ENCODE measurements at regions not wholly inside any gene's neighbourhood (a gene's known extent, or its start where the extent isn't known, plus 50 kb on each side); places are given as distances from the start of the nearest gene placed in this dataset.

DNA sequence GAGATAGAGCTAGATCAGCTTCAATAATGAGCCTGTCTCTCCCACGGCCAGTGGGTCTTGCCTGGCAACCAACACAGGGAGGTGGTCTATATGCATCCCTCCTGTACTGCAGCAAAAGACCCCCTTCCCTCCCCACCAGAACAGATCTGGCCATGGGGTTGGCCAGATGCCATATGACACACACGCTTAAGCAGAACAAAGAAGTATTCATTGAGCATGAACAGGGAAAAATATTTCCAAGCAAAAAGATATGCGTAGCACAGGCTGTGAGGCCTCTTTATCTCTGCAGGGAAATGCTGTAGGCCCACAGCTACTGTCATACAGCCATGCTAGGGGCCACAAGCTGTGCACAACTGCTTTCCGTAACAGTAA is 73.4 kb upstream of the NRSN1 start:
- Histone ChIP-seq H3K27me3 (ENCODE audit: insufficient read depth, low read length) (no peaks in the 10 kb centered on the region), H3K9me3 (ENCODE audit: low read depth, low read length) (no peaks in the 10 kb centered on the region), H3K4me2 (ENCODE audit: insufficient read depth, low read length) (no peak overlapping the region), H2AFZ (ENCODE audit: low read length) (no peak overlapping the region), H3K4me3 (ENCODE audit: insufficient read depth, low read length) (no peak overlapping the region), H3K27ac (ENCODE audit: low read depth, low read length) (no peak overlapping the region), H3K4me1 (ENCODE audit: insufficient read depth, low read length) (no peaks in the 10 kb centered on the region), H4K20me1 (ENCODE audit: insufficient read depth, low read length) (no peaks in the 10 kb centered on the region), H3K79me2 (ENCODE audit: insufficient read depth, low read length) (no peaks in the 10 kb centered on the region), H3K36me3 (ENCODE audit: insufficient read depth, low read length) (no peaks in the 10 kb centered on the region)
- DNase-seq (ENCODE audit: insufficient read length, low spot score, missing footprints): no peak
- TF ChIP-seq, protein P1, sequence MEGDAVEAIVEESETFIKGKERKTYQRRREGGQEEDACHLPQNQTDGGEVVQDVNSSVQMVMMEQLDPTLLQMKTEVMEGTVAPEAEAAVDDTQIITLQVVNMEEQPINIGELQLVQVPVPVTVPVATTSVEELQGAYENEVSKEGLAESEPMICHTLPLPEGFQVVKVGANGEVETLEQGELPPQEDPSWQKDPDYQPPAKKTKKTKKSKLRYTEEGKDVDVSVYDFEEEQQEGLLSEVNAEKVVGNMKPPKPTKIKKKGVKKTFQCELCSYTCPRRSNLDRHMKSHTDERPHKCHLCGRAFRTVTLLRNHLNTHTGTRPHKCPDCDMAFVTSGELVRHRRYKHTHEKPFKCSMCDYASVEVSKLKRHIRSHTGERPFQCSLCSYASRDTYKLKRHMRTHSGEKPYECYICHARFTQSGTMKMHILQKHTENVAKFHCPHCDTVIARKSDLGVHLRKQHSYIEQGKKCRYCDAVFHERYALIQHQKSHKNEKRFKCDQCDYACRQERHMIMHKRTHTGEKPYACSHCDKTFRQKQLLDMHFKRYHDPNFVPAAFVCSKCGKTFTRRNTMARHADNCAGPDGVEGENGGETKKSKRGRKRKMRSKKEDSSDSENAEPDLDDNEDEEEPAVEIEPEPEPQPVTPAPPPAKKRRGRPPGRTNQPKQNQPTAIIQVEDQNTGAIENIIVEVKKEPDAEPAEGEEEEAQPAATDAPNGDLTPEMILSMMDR (IDR thresholded peaks at IDR 0.05; ENCODE audit: extremely low read depth, low read depth, low read length): no peak

DNA sequence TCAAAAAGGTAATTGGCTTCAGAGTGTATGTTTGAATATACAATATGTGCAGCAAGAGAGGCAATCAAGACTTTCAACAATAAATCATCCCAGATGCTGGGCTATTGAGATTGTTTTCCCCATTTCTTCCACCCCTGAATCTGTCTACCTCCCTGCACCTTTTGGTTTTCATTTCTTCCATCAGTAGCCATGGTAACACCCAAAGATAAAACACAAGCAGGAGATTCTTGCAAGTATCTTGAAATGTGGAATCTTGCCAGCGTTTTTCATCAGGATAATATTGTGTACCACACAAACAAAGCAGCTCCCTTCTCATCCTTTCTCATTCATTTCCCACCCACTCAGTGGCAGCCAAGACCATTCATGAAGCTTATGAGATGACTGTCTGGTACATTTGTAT is 73.0 kb upstream of the NRSN1 start:
- Histone ChIP-seq H3K79me2 (ENCODE audit: insufficient read depth, low read length) (no peaks in the 10 kb centered on the region), H3K36me3 (ENCODE audit: insufficient read depth, low read length) (no peaks in the 10 kb centered on the region), H3K4me1 (ENCODE audit: insufficient read depth, low read length) (no peaks in the 10 kb centered on the region), H4K20me1 (ENCODE audit: insufficient read depth, low read length) (no peaks in the 10 kb centered on the region), H3K27me3 (ENCODE audit: insufficient read depth, low read length) (no peaks in the 10 kb centered on the region), H3K4me3 (ENCODE audit: insufficient read depth, low read length) (no peak overlapping the region), H3K4me2 (ENCODE audit: insufficient read depth, low read length) (no peak overlapping the region), H3K27ac (ENCODE audit: low read depth, low read length) (no peak overlapping the region), H2AFZ (ENCODE audit: low read length) (no peak overlapping the region), H3K9me3 (ENCODE audit: low read depth, low read length) (no peaks in the 10 kb centered on the region)
- TF ChIP-seq, protein P1 (IDR thresholded peaks at IDR 0.05; ENCODE audit: extremely low read depth, low read depth, low read length): no peak
- DNase-seq (ENCODE audit: insufficient read length, low spot score, missing footprints): no peak

DNA sequence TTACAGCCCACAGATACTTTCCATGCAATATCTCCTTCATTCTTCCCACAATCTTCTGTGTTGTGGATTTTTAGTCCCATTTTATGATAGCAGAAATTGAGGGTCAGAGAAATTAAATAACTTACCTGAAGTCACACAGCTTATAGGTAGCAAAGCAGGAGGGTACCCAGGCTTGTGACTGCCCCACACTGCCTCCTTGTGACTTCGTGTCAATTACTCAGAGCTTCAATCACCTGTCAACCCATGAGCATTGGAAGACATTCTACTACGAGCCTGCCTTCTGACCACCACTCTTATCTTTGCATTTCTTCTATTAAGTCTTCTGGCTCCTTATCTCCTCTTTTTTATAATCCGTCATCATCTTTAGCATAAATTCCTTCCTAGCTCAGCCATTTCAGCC is 71.6 kb upstream of the NRSN1 start:
- no peaks in the 10 kb centered on the region for H3K36me3 ChIP-seq (ENCODE audit: insufficient read depth, low read length)
- TF ChIP-seq, protein P1 (IDR thresholded peaks at IDR 0.05; ENCODE audit: extremely low read depth, low read depth, low read length): no peak
- no peak overlapping the region for H2AFZ ChIP-seq (ENCODE audit: low read length)
- H3K79me2 ChIP-seq (ENCODE audit: insufficient read depth, low read length): no peaks in the 10 kb centered on the region
- no peaks in the 10 kb centered on the region for H3K9me3 ChIP-seq (ENCODE audit: low read depth, low read length)
- no peak overlapping the region for H3K4me2 ChIP-seq (ENCODE audit: insufficient read depth, low read length)
- H3K27me3 ChIP-seq (ENCODE audit: insufficient read depth, low read length): no peaks in the 10 kb centered on the region
- H3K27ac ChIP-seq (ENCODE audit: low read depth, low read length): no peak overlapping the region
- H3K4me3 ChIP-seq (ENCODE audit: insufficient read depth, low read length): no peak overlapping the region
- DNase-seq (ENCODE audit: insufficient read length, low spot score, missing footprints): no peak
- H3K4me1 ChIP-seq (ENCODE audit: insufficient read depth, low read length): no peaks in the 10 kb centered on the region
- no peaks in the 10 kb centered on the region for H4K20me1 ChIP-seq (ENCODE audit: insufficient read depth, low read length)

DNA sequence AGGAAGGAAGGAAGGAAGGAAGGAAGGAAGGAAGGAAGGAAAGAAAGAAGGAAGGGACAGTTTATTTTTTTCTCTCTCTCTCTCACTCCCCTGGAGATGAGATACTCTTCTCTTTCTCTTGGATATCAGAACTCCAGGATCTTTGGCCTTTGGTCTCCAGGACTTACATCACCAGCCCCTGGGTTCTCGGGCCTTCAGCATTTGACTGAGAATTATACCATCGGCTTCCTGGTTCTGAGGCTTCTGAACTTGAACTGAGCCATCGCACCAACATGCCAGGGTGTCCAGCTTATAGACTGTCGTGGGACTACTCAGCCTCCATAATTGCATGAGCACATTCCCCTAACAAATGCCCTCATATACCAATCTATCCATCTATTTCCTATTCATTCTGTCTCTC is 69.4 kb upstream of the NRSN1 start:
- no peaks in the 10 kb centered on the region for H4K20me1 ChIP-seq (ENCODE audit: insufficient read depth, low read length)

More for the DNA sequence above, 69.4 kb upstream of the NRSN1 start:
- H3K79me2 ChIP-seq (ENCODE audit: insufficient read depth, low read length): no peaks in the 10 kb centered on the region
- H3K27ac ChIP-seq (ENCODE audit: low read depth, low read length): no peak overlapping the region
- no peak overlapping the region for H2AFZ ChIP-seq (ENCODE audit: low read length)
- no peak overlapping the region for H3K4me3 ChIP-seq (ENCODE audit: insufficient read depth, low read length)
- H3K9me3 ChIP-seq (ENCODE audit: low read depth, low read length): no peaks in the 10 kb centered on the region
- no peaks in the 10 kb centered on the region for H3K36me3 ChIP-seq (ENCODE audit: insufficient read depth, low read length)
- no peak for DNase-seq (ENCODE audit: insufficient read length, low spot score, missing footprints)
- TF ChIP-seq, protein P1 (IDR thresholded peaks at IDR 0.05; ENCODE audit: extremely low read depth, low read depth, low read length): no peak
- no peaks in the 10 kb centered on the region for H3K27me3 ChIP-seq (ENCODE audit: insufficient read depth, low read length)
- H3K4me1 ChIP-seq (ENCODE audit: insufficient read depth, low read length): no peaks in the 10 kb centered on the region
- no peak overlapping the region for H3K4me2 ChIP-seq (ENCODE audit: insufficient read depth, low read length)

Data from osteoblast (primary cell).